ENCODE measurements at regions not wholly inside any gene's neighbourhood (a gene's known extent, or its start where the extent isn't known, plus 50 kb on each side); places are given as distances from the start of the nearest gene placed in this dataset.

- H3K4me3 ChIP-seq: no peak overlapping the region
- peaks cover 0 to 15% (median 0%) of the 10 kb centered on the region in 3 donors for H3K4me1 ChIP-seq
- H3K27ac ChIP-seq: no peak overlapping the region
- no peaks in the 10 kb centered on the region for H3K36me3 ChIP-seq
- intact Hi-C loops (cut with DNase I): no loop called here
- 39 to 49% methylated on average over 9 of the region's 9 CpGs for WGBS, 2 donors
- H3K9me3 ChIP-seq: no peaks in the 10 kb centered on the region
- TF ChIP-seq CTCF (IDR thresholded peaks at IDR 0.05): no peak
- TF ChIP-seq POLR2A (IDR thresholded peaks at IDR 0.05): no peak
- DNase-seq: no peak
- no peaks in the 10 kb centered on the region for H3K27me3 ChIP-seq
Observed at GRCh38 chr17:13374203-13375143, 227.3 kb downstream of the HS3ST3A1 start.

- Histone ChIP-seq H3K36me3 (no peaks in the 10 kb centered on the region), H3K4me3 (no peak overlapping the region), H3K27me3 (peaks cover 0 to 6% (median 0%) of the 10 kb centered on the region in 4 donors), H3K4me1 (peaks cover 0 to 11% (median 0%) of the 10 kb centered on the region in 3 donors), H3K27ac (no peak overlapping the region), H3K9me3 (no peaks in the 10 kb centered on the region)
- intact Hi-C loops (cut with DNase I): no loop called here
- no peak for DNase-seq
- 77 to 87% methylated on average over 3 to 4 of the region's 4 CpGs for WGBS, 2 donors
- TF ChIP-seq CTCF (IDR thresholded peaks at IDR 0.05) (no peak), POLR2A (IDR thresholded peaks at IDR 0.05) (no peak)
Observed at GRCh38 chr17:13372432-13372831, 229.3 kb downstream of the HS3ST3A1 start.

GRCh38 chr17:13367154-13367553 lies 234.6 kb downstream of the HS3ST3A1 start:
- Histone ChIP-seq H3K27me3 (peaks cover 0 to 23% (median 0%) of the 10 kb centered on the region in 4 donors), H3K4me3 (no peak overlapping the region), H3K27ac (no peak overlapping the region), H3K36me3 (no peaks in the 10 kb centered on the region), H3K9me3 (no peaks in the 10 kb centered on the region), H3K4me1 (no peaks in the 10 kb centered on the region)
- no peak for DNase-seq
- intact Hi-C loops (cut with DNase I): no loop called here
- WGBS, 2 donors: 53 to 69% methylated on average over 2 of the region's 2 CpGs
- TF ChIP-seq POLR2A (IDR thresholded peaks at IDR 0.05) (no peak), CTCF (IDR thresholded peaks at IDR 0.05) (no peak)

GRCh38 chr17:13365331-13365730 lies 236.4 kb downstream of the HS3ST3A1 start:
- no peak for DNase-seq
- Histone ChIP-seq H3K9me3 (no peaks in the 10 kb centered on the region), H3K4me1 (no peaks in the 10 kb centered on the region), H3K27me3 (peaks cover 0 to 24% (median 0%) of the 10 kb centered on the region in 4 donors), H3K27ac (no peak overlapping the region), H3K4me3 (no peak overlapping the region), H3K36me3 (no peaks in the 10 kb centered on the region)
- TF ChIP-seq CTCF (IDR thresholded peaks at IDR 0.05): no peak
- TF ChIP-seq POLR2A (IDR thresholded peaks at IDR 0.05): no peak
- intact Hi-C loops (cut with DNase I): no loop called here
- WGBS, 2 donors: 77 to 87% methylated on average over 4 of the region's 4 CpGs

GRCh38 chr17:13363771-13364170 lies 238.0 kb downstream of the HS3ST3A1 start:
- Histone ChIP-seq H3K4me3 (no peak overlapping the region), H3K27ac (no peak overlapping the region), H3K4me1 (no peaks in the 10 kb centered on the region), H3K36me3 (no peaks in the 10 kb centered on the region), H3K9me3 (no peaks in the 10 kb centered on the region), H3K27me3 (peaks cover 0 to 24% (median 0%) of the 10 kb centered on the region in 4 donors)
- TF ChIP-seq POLR2A (IDR thresholded peaks at IDR 0.05) (no peak), CTCF (IDR thresholded peaks at IDR 0.05) (no peak)
- DNase-seq: no peak
- intact Hi-C loops (cut with DNase I): no loop called here
- 55% methylated on average over 1 of the region's 1 CpG for WGBS, 2 donors

Data from esophagus squamous epithelium (tissue), 5 donors.